ENCODE measurements at regions not wholly inside any gene's neighbourhood (a gene's known extent, or its start where the extent isn't known, plus 50 kb on each side); places are given as distances from the start of the nearest gene placed in this dataset.

- no peak for DNase-seq (ENCODE audit: low read depth)
- no peak overlapping the region for H3K4me3 ChIP-seq (ENCODE audit: low read depth, low read length)
- TF ChIP-seq CTCF (IDR thresholded peaks at IDR 0.05; ENCODE audit: low read depth, low read length, missing control alignments) = no peak
Observed at GRCh38 chr2:126463892-126464674, 191.9 kb upstream of the GYPC start.

DNA sequence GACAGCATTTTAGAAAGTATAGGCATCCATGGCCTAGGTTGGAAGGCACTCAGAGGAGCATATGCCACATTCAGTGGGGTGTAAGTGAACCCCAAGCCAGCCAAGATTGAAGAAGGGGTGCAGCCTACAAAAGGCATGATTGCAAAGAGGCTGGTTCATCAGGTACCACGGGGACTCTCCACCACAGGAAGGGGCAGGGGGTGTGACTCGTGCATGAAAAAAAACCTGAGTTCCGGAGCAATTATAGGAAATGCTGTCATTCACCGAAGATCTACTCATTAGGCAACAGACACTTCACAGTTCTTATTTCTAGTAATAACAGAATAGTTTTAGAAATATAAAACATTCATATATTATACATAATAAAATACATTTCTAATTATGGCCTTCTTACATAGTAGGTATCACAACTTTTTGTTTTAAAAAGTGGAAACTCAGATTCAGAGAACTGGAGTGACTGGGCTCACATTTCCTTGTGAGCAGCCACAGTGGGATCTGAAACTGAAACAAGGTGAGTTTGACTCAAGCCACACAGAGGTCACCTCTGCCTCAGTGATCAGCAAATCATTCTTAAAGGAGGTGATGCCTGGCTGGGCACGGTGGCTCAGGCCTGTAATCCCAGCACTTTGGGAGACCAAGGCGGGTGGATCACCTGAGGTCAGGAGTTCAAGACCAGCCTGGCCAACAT, 188.4 kb upstream of the GYPC start:
- no peak overlapping the region for H3K4me3 ChIP-seq (ENCODE audit: low read depth, low read length)
- DNase-seq (ENCODE audit: low read depth) = peak; percentile 38
- no peak for TF ChIP-seq CTCF (IDR thresholded peaks at IDR 0.05; ENCODE audit: low read depth, low read length, missing control alignments)

DNA sequence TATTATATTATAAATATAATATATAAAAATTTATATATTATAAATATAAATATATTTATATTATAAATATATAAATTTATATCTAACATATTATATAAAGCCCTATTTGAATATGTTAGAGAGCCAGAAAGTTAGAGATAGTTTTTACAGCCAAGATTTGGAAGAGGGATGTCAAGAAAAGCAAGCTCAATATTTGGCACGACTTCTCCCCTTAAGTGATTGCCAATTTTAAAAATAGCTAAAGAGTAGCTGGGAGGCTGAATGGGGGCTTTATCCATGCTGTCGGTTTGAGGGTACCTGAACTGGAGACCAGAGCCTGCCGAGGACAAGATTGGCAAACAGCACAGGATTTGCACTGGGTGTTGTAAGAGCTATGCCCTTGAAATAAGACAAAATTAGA, 180.9 kb upstream of the GYPC start:
- no peak overlapping the region for H3K4me3 ChIP-seq (ENCODE audit: low read depth, low read length)
- DNase-seq (ENCODE audit: low read depth) = no peak
- TF ChIP-seq CTCF (IDR thresholded peaks at IDR 0.05; ENCODE audit: low read depth, low read length, missing control alignments) = no peak

GRCh38 chr2:126476691-126477090, 179.3 kb upstream of the GYPC start:
- TF ChIP-seq CTCF (IDR thresholded peaks at IDR 0.05; ENCODE audit: low read depth, low read length, missing control alignments) = no peak
- DNase-seq (ENCODE audit: low read depth) = no peak
- H3K4me3 ChIP-seq (ENCODE audit: low read depth, low read length) = no peak overlapping the region

GRCh38 chr2:126480033-126480432, 175.9 kb upstream of the GYPC start:
- TF ChIP-seq CTCF (IDR thresholded peaks at IDR 0.05; ENCODE audit: low read depth, low read length, missing control alignments) = no peak
- no peak overlapping the region for H3K4me3 ChIP-seq (ENCODE audit: low read depth, low read length)
- DNase-seq (ENCODE audit: low read depth) = no peak

DNA sequence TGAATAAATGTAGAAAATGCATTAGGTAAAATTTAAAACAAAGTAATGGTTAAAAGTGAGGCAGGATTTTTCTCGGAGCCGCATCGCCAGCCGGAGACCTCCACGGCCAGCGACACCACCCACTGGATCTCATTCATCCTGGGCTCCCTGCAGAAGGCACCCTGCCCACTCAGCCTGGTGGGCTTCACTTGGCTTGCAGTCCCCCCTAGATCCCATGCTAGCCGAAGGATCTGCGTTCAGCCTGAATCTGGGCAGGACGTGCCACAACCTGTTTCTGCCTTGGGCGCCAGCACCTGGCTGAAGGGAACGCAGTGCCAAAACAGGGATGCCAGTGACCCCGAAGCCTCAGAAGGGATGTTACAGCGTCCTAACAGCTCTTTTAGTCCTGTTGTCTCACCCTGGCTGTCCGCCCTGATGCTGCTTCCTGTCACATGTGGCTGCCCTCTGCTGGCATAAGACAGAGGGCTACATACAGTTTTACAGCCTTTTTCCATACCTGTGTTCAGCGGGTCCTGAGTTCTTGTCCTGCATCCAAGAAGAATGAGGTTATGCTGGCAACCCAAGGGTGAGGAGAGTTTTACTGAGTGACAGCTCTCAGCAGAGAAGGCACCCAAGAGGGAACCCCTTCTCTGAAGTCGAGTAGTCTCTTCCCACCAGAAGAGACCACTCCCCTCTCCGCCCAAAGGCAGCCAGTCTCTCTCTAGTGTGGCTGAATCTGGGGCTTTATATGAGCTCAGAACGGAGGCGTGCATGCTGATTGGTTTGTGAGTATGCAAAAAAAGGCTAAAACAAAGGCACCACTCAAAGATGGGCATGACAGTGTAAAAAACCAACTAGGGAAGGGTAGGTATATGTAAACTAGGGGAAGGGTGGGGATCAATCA, 173.1 kb upstream of the GYPC start:
- TF ChIP-seq CTCF (IDR thresholded peaks at IDR 0.05; ENCODE audit: low read depth, low read length, missing control alignments) = peak; percentile 45
- H3K4me3 ChIP-seq (ENCODE audit: low read depth, low read length) = no peak overlapping the region
- no peak for DNase-seq (ENCODE audit: low read depth)
